ENCODE measurements at regions not wholly inside any gene's neighbourhood (a gene's known extent, or its start where the extent isn't known, plus 50 kb on each side); places are given as distances from the start of the nearest gene placed in this dataset.

DNA sequence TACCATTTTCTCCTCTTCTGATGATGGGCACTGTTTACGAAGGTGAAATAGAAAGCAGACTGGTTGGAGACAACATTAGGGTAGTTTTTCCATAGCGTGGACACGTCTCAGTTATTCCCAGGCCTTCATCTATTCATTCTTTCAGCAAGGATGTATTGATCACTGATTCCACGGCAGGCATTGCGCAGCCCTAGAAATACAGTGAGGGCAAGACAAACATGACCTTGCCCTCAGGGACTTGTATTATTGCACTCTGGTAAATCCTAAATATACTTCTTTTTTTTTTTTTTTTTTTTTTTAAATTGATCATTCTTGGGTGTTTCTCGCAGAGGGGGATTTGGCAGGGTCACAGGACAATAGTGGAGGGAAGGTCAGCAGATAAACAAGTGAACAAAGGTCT, 167.3 kb upstream of the SPRED2 start (continued):
- TF ChIP-seq, protein P1, sequence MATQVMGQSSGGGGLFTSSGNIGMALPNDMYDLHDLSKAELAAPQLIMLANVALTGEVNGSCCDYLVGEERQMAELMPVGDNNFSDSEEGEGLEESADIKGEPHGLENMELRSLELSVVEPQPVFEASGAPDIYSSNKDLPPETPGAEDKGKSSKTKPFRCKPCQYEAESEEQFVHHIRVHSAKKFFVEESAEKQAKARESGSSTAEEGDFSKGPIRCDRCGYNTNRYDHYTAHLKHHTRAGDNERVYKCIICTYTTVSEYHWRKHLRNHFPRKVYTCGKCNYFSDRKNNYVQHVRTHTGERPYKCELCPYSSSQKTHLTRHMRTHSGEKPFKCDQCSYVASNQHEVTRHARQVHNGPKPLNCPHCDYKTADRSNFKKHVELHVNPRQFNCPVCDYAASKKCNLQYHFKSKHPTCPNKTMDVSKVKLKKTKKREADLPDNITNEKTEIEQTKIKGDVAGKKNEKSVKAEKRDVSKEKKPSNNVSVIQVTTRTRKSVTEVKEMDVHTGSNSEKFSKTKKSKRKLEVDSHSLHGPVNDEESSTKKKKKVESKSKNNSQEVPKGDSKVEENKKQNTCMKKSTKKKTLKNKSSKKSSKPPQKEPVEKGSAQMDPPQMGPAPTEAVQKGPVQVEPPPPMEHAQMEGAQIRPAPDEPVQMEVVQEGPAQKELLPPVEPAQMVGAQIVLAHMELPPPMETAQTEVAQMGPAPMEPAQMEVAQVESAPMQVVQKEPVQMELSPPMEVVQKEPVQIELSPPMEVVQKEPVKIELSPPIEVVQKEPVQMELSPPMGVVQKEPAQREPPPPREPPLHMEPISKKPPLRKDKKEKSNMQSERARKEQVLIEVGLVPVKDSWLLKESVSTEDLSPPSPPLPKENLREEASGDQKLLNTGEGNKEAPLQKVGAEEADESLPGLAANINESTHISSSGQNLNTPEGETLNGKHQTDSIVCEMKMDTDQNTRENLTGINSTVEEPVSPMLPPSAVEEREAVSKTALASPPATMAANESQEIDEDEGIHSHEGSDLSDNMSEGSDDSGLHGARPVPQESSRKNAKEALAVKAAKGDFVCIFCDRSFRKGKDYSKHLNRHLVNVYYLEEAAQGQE (IDR thresholded peaks at IDR 0.05; ENCODE audit: low read depth, low read length): no peak
- TF ChIP-seq CHD2 (IDR thresholded peaks at IDR 0.05; ENCODE audit: low read length, partially characterized antibody) (no peak), JUND (IDR thresholded peaks at IDR 0.05) (no peak), NFIC (IDR thresholded peaks at IDR 0.05; ENCODE audit: borderline replicate concordance) (no peak)

DNA sequence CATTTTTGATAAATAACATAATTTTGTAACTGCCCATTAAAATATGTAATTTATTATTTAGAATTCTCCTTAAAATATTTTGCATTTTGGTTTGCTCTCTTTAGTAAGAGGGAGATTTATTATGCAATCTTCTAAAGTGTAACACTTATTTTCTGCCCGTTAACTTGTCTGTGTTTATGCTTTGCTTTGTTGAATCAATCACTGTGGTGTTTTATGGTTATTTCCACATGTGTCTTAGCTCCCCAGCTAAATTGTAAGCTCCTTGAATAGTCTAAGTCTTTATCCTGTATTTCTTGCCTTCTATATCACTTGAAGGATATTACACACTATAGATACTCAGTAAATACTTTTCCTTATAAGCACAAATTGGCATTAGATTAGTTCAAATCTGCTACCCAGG, 166.6 kb upstream of the SPRED2 start:
- H3K9me2 ChIP-seq: no peaks in the 10 kb centered on the region
- POLR2A ChIA-PET: no interaction called here
- no peak overlapping the region for H2AFZ ChIP-seq (ENCODE audit: low read depth)
- CTCF ChIA-PET: no interaction called here
- no peaks in the 10 kb centered on the region for H3K9me3 ChIP-seq
- H3K27me3 ChIP-seq (ENCODE audit: insufficient read depth): no peaks in the 10 kb centered on the region
- DNase-seq: no peak
- 86% methylated on average over 1 of the region's 1 CpG for WGBS (ENCODE audit: low lambda C conversion rate)
- H3K4me1 ChIP-seq (ENCODE audit: control insufficient read depth in 1 of 2, insufficient read depth in 2 of 2, low read depth in 1 of 2, low read length in 1 of 2): no peaks in the 10 kb centered on the region
- TF ChIP-seq, protein P2, sequence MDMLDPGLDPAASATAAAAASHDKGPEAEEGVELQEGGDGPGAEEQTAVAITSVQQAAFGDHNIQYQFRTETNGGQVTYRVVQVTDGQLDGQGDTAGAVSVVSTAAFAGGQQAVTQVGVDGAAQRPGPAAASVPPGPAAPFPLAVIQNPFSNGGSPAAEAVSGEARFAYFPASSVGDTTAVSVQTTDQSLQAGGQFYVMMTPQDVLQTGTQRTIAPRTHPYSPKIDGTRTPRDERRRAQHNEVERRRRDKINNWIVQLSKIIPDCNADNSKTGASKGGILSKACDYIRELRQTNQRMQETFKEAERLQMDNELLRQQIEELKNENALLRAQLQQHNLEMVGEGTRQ (IDR thresholded peaks at IDR 0.05; ENCODE audit: borderline replicate concordance, low read depth, low read length): no peak
- TF ChIP-seq RAD21 (IDR thresholded peaks at IDR 0.05; ENCODE audit: low read length) (no peak), ELF1 (IDR thresholded peaks at IDR 0.05) (no peak), RXRA (IDR thresholded peaks at IDR 0.05; ENCODE audit: borderline replicate concordance, low read depth) (no peak), CHD2 (IDR thresholded peaks at IDR 0.05; ENCODE audit: low read length, partially characterized antibody) (no peak)
- no peak overlapping the region for H3K4me2 ChIP-seq
- H3K27ac ChIP-seq (ENCODE audit: low read depth in 2 of 2, low read length in 1 of 2): no peak overlapping the region
- H4K20me1 ChIP-seq (ENCODE audit: insufficient read depth): no peaks in the 10 kb centered on the region
- H3F3A ChIP-seq (replicated peaks; ENCODE audit: insufficient read depth): peaks cover 14% of the 10 kb centered on the region
- H3K36me3 ChIP-seq (replicated peaks in 1 of 2; ENCODE audit: control insufficient read depth in 1 of 2, insufficient read depth in 2 of 2, low read length in 1 of 2): no peaks in the 10 kb centered on the region
- H3K9ac ChIP-seq: no peak overlapping the region
- H3K4me3 ChIP-seq (ENCODE audit: low read depth in 2 of 2, low read length in 1 of 2): no peak overlapping the region
- H3K79me2 ChIP-seq (ENCODE audit: insufficient read depth): no peaks in the 10 kb centered on the region

DNA sequence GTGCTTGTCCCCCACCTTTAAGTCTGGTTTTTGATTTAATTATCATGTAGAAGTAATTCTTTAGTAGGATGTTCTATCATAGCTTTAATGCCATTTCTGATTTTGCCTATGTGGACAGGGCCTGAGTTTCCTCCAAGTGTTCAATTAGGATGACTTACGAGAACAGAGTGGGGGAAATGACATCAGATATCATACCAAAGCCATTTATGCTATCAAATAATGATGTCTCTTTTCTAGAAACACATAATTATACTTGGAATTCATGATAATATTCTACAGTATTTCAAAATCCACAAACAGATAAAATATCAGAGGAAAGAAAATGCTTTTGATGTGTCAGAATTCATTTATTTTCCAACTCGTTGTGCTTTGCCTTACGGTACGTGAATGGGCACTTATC, 165.9 kb upstream of the SPRED2 start:
- CTCF ChIA-PET: no interaction called here
- POLR2A ChIA-PET: no interaction called here

More for the DNA sequence above, 165.9 kb upstream of the SPRED2 start:
- no peak overlapping the region for H3K9ac ChIP-seq
- H3K27ac ChIP-seq (ENCODE audit: low read depth in 2 of 2, low read length in 1 of 2): no peak overlapping the region
- no peaks in the 10 kb centered on the region for H3K9me3 ChIP-seq
- no peak overlapping the region for H3K4me3 ChIP-seq (ENCODE audit: low read depth in 2 of 2, low read length in 1 of 2)
- no peak overlapping the region for H2AFZ ChIP-seq (ENCODE audit: low read depth)
- H3F3A ChIP-seq (replicated peaks; ENCODE audit: insufficient read depth): peaks cover 14% of the 10 kb centered on the region
- H3K36me3 ChIP-seq (replicated peaks in 1 of 2; ENCODE audit: control insufficient read depth in 1 of 2, insufficient read depth in 2 of 2, low read length in 1 of 2): no peaks in the 10 kb centered on the region
- WGBS (ENCODE audit: low lambda C conversion rate): 79% methylated on average over 4 of the region's 4 CpGs
- H3K9me2 ChIP-seq: no peaks in the 10 kb centered on the region
- no peak overlapping the region for H3K4me2 ChIP-seq
- no peak for DNase-seq
- no peaks in the 10 kb centered on the region for H3K79me2 ChIP-seq (ENCODE audit: insufficient read depth)
- H3K4me1 ChIP-seq (ENCODE audit: control insufficient read depth in 1 of 2, insufficient read depth in 2 of 2, low read depth in 1 of 2, low read length in 1 of 2): no peaks in the 10 kb centered on the region
- H3K27me3 ChIP-seq (ENCODE audit: insufficient read depth): no peaks in the 10 kb centered on the region
- no peaks in the 10 kb centered on the region for H4K20me1 ChIP-seq (ENCODE audit: insufficient read depth)
- TF ChIP-seq RAD21 (IDR thresholded peaks at IDR 0.05; ENCODE audit: low read length) (no peak), RXRA (IDR thresholded peaks at IDR 0.05; ENCODE audit: borderline replicate concordance, low read depth) (no peak), TCF12 (IDR thresholded peaks at IDR 0.05) (no peak), TAF1 (IDR thresholded peaks at IDR 0.05; ENCODE audit: borderline replicate concordance, low read depth, low read length) (no peak), GATA2 (CRISPR knock-in tag; IDR thresholded peaks at IDR 0.05) (no peak), MXI1 (IDR thresholded peaks at IDR 0.05; ENCODE audit: low read depth, low read length) (no peak), CHD2 (IDR thresholded peaks at IDR 0.05; ENCODE audit: low read length, partially characterized antibody) (no peak)
- TF ChIP-seq, protein P3, sequence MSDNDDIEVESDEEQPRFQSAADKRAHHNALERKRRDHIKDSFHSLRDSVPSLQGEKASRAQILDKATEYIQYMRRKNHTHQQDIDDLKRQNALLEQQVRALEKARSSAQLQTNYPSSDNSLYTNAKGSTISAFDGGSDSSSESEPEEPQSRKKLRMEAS (IDR thresholded peaks at IDR 0.05; ENCODE audit: low read depth): no peak
